ENCODE measurements at regions not wholly inside any gene's neighbourhood (a gene's known extent, or its start where the extent isn't known, plus 50 kb on each side); places are given as distances from the start of the nearest gene placed in this dataset.

DNA sequence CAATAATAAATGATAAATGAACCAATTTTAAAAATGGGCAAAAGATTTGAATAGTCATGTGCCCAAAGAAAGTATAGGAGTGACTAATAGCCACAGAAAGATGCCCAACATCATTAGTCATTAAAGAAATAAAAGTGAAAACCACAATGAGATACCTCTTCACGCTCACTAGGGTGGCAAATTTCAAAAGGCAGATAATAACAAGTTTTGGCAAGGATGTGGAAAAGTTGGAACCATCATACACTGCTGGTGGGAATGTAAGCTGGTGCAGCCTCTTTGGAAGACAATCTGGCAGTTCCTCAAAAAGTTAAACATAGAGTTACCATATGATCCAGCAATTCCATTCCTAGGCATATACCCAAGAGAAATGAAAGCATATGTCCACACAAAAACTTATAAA lies 1819.8 kb downstream of the MAT2B start:
- no peak overlapping the region for H3K4me3 ChIP-seq (ENCODE audit: low read depth, low read length)
- no peak for DNase-seq (ENCODE audit: low read depth)
- TF ChIP-seq, protein P1, sequence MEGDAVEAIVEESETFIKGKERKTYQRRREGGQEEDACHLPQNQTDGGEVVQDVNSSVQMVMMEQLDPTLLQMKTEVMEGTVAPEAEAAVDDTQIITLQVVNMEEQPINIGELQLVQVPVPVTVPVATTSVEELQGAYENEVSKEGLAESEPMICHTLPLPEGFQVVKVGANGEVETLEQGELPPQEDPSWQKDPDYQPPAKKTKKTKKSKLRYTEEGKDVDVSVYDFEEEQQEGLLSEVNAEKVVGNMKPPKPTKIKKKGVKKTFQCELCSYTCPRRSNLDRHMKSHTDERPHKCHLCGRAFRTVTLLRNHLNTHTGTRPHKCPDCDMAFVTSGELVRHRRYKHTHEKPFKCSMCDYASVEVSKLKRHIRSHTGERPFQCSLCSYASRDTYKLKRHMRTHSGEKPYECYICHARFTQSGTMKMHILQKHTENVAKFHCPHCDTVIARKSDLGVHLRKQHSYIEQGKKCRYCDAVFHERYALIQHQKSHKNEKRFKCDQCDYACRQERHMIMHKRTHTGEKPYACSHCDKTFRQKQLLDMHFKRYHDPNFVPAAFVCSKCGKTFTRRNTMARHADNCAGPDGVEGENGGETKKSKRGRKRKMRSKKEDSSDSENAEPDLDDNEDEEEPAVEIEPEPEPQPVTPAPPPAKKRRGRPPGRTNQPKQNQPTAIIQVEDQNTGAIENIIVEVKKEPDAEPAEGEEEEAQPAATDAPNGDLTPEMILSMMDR (IDR thresholded peaks at IDR 0.05; ENCODE audit: low read depth, low read length, missing control alignments): no peak

DNA sequence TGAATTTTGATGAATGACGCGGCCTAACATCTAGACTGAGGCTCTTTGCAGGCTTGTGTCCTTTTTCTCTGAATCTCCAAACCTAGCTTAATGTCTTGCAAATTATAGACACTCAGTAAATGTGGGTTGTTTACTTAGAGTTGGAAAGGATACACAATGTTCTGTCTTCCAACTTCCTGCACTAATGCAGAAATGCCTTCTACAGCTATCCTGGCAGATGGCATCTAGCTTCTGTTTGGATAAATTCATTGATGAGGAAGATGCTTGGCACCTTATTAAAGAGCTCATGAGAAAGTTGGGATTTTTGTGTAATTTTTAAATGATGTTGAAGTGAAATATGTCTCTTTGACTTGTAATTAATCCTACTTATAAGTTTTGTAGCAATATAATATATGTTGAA lies 1822.2 kb downstream of the MAT2B start:
- TF ChIP-seq, protein P1 (IDR thresholded peaks at IDR 0.05; ENCODE audit: low read depth, low read length, missing control alignments): no peak
- H3K4me3 ChIP-seq (ENCODE audit: low read depth, low read length): no peak overlapping the region
- DNase-seq (ENCODE audit: low read depth): no peak

DNA sequence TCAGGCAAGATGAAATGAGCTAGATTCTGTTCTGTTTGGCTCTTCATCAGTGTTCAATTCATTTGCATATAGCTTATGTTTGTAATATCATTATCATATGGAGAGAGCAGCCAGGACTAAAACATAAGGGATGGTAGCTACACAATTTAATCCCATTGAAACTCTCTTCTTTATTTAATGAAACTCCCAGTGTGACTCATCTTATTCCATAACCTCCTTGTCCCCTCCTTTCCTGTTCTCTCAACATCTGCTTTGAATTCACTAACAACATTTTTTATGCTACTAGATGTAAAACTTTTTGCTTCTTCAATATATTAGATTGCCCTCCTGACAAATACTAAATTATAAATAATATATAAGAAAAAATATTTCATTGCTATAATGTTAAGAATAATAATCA lies 1823.4 kb downstream of the MAT2B start:
- TF ChIP-seq, protein P1 (IDR thresholded peaks at IDR 0.05; ENCODE audit: low read depth, low read length, missing control alignments): no peak
- no peak for DNase-seq (ENCODE audit: low read depth)
- H3K4me3 ChIP-seq (ENCODE audit: low read depth, low read length): no peak overlapping the region

DNA sequence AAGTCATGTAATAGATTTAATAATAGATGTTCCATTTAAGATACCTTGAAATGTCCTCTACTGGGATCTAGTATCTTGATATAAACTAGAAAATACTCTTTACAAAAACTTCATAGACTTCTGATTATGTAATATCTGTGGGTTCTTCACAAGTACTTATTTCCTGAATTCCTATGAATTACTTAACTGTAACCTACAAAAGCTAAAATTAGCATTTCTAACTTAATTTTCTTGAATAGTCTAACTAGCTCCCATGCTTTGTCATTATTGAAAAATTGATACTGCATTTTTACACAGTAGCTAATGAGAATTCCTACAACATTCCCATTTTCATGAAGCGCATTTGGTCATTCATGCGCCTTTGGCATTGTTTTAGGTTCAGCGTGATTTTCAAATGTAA lies 1828.2 kb downstream of the MAT2B start:
- no peak overlapping the region for H3K4me3 ChIP-seq (ENCODE audit: low read depth, low read length)
- TF ChIP-seq, protein P1 (IDR thresholded peaks at IDR 0.05; ENCODE audit: low read depth, low read length, missing control alignments): no peak
- DNase-seq (ENCODE audit: low read depth): no peak

DNA sequence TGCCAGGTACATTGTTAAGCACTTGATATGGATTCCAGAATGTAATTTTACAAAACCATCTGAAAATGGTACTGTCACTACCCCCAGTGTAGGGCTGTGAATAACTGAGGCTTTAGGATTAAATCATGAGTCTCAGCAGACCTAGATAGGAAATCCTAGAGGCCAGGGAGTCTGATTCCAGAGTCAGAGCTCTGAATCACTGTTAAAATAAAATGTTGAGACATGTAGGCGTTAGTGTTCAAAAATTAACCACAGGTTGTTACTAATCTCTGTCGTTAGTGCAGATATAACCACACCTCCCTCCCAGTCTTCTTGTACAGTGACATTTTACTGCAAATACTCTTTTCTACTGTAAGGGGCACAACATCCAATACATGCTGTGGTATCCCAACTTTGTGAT lies 1828.8 kb downstream of the MAT2B start:
- no peak for DNase-seq (ENCODE audit: low read depth)
- TF ChIP-seq, protein P1 (IDR thresholded peaks at IDR 0.05; ENCODE audit: low read depth, low read length, missing control alignments): no peak
- H3K4me3 ChIP-seq (ENCODE audit: low read depth, low read length): no peak overlapping the region

DNA sequence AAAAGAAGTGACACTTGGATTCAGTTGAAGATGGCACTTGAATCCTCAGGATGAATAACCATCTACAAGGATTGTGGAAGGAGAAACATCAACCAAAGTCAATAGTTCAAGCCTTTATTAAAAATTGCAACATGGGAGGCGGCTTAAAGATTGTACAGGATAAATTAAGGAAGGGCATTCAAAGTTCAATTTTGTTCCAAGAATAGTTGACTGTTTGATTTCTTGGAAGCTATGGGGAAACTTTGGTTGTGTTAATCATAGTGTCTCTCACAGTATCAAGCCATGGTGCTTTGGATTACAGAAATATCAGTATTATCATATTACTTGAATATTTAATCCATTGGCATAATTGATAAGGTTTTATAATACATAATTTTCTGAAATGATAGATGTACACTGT lies 1844.3 kb downstream of the MAT2B start:
- H3K4me3 ChIP-seq (ENCODE audit: low read depth, low read length): no peak overlapping the region
- DNase-seq (ENCODE audit: low read depth): no peak
- TF ChIP-seq, protein P1 (IDR thresholded peaks at IDR 0.05; ENCODE audit: low read depth, low read length, missing control alignments): no peak

DNA sequence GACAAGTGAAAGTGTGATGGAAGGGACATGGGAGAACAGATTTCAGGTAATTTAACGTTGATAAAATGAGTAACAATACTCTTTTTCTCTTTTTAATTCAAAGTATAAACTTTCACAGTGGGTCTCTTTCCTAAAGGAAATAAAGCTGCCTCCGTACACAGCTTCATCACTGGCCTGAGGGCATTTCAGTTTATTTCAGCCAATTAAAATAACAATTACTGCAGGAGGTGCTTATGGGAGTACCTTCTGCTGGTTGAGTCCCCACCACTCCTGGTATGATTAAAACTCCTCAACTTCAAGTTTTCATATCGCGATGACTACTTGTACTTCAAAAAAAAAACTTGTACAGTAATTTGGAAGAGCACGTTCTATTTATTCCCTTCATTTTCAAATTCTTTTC lies 1845.9 kb downstream of the MAT2B start:
- H3K4me3 ChIP-seq (ENCODE audit: low read depth, low read length): no peak overlapping the region
- DNase-seq (ENCODE audit: low read depth): no peak
- TF ChIP-seq, protein P1 (IDR thresholded peaks at IDR 0.05; ENCODE audit: low read depth, low read length, missing control alignments): no peak

Measured in GM12864 (cell line).